ENCODE measurements at regions not wholly inside any gene's neighbourhood (a gene's known extent, or its start where the extent isn't known, plus 50 kb on each side); places are given as distances from the start of the nearest gene placed in this dataset.
"Not testable (repeated sequence)": the region's sequence is repeated elsewhere in the genome, so short reads cannot be mapped to it uniquely, and the experiment has no call there.

GRCh38 chr4:134867027-134867426 is 665.4 kb upstream of the PABPC4L start:
- H3K4me3 ChIP-seq (ENCODE audit: low read depth, low read length): no peak overlapping the region
- TF ChIP-seq, protein P1, sequence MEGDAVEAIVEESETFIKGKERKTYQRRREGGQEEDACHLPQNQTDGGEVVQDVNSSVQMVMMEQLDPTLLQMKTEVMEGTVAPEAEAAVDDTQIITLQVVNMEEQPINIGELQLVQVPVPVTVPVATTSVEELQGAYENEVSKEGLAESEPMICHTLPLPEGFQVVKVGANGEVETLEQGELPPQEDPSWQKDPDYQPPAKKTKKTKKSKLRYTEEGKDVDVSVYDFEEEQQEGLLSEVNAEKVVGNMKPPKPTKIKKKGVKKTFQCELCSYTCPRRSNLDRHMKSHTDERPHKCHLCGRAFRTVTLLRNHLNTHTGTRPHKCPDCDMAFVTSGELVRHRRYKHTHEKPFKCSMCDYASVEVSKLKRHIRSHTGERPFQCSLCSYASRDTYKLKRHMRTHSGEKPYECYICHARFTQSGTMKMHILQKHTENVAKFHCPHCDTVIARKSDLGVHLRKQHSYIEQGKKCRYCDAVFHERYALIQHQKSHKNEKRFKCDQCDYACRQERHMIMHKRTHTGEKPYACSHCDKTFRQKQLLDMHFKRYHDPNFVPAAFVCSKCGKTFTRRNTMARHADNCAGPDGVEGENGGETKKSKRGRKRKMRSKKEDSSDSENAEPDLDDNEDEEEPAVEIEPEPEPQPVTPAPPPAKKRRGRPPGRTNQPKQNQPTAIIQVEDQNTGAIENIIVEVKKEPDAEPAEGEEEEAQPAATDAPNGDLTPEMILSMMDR (IDR thresholded peaks at IDR 0.05; ENCODE audit: control insufficient read depth, extremely low read depth, insufficient read depth): no peak
- no peak for DNase-seq (ENCODE audit: low read depth)

GRCh38 chr4:134865675-134866074 is 664.1 kb upstream of the PABPC4L start:
- TF ChIP-seq, protein P1 (IDR thresholded peaks at IDR 0.05; ENCODE audit: control insufficient read depth, extremely low read depth, insufficient read depth): no peak
- no peak for DNase-seq (ENCODE audit: low read depth)
- no peak overlapping the region for H3K4me3 ChIP-seq (ENCODE audit: low read depth, low read length)

GRCh38 chr4:134862116-134862515 is 660.5 kb upstream of the PABPC4L start:
- TF ChIP-seq, protein P1 (IDR thresholded peaks at IDR 0.05; ENCODE audit: control insufficient read depth, extremely low read depth, insufficient read depth): no peak
- DNase-seq (ENCODE audit: low read depth): no peak
- no peak overlapping the region for H3K4me3 ChIP-seq (ENCODE audit: low read depth, low read length)

DNA sequence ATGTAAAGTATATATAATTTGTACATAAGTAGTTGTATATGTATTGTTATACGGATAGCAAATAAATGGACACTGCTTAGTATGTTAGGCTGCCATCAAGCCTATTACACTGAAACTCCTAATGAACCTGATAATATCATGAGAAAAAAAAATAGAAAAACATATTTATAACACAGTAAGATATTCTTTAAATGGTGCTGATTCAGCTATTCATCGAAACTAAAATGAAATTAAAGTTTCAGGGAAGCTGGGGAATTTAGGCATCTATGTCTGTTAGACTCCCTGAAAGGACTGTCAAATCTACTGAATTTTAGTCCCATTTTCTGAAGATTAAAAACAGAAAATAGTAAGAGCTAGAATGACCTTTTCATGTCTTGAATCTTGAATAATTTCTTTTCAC is 647.1 kb upstream of the PABPC4L start:
- DNase-seq (ENCODE audit: low read depth): no peak
- TF ChIP-seq, protein P1 (IDR thresholded peaks at IDR 0.05; ENCODE audit: control insufficient read depth, extremely low read depth, insufficient read depth): no peak
- H3K4me3 ChIP-seq (ENCODE audit: low read depth, low read length): no peak overlapping the region

GRCh38 chr4:134830741-134831140 is 629.2 kb upstream of the PABPC4L start:
- H3K4me3 ChIP-seq (ENCODE audit: low read depth, low read length); DNase-seq (ENCODE audit: low read depth): not testable (repeated sequence)

GRCh38 chr4:134812611-134813010 is 611.0 kb upstream of the PABPC4L start:
- no peak for DNase-seq (ENCODE audit: low read depth)
- H3K4me3 ChIP-seq (ENCODE audit: low read depth, low read length): no peak overlapping the region
- TF ChIP-seq, protein P1 (IDR thresholded peaks at IDR 0.05; ENCODE audit: control insufficient read depth, extremely low read depth, insufficient read depth): no peak

GRCh38 chr4:134807231-134807745 is 605.7 kb upstream of the PABPC4L start:
- TF ChIP-seq, protein P1 (IDR thresholded peaks at IDR 0.05; ENCODE audit: control insufficient read depth, extremely low read depth, insufficient read depth): no peak
- DNase-seq (ENCODE audit: low read depth): no peak
- H3K4me3 ChIP-seq (ENCODE audit: low read depth, low read length): no peak overlapping the region

Measured in LNCaP clone FGC (cell line).